Amygdala (tissue), 56 donors: ENCODE measurements at regions not wholly inside any gene's neighbourhood (a gene's known extent, or its start where the extent isn't known, plus 50 kb on each side); places are given as distances from the start of the nearest gene placed in this dataset.
"Not testable (repeated sequence)": the region's sequence is repeated elsewhere in the genome, so short reads cannot be mapped to it uniquely, and the experiment has no call there.

Experiments
- DNase-seq, 56 donors: peaks; one replicate each; lab custom pipeline; 2025; lab: John Stamatoyannopoulos, UW

GRCh38 chr3:32042867-32043266 lies 61.3 kb downstream of the ZNF860 start:
- not testable (repeated sequence) for DNase-seq

GRCh38 chr3:32045091-32045915 lies 61.1 kb upstream of the GPD1L start:
- peak in 14 of 56 donors; percentile 1 to 42 (median 4) for DNase-seq

- no peak for DNase-seq
These were observed 60.3 kb upstream of the GPD1L start for GRCh38 chr3:32046102-32046501.

GRCh38 chr3:32048487-32049182 lies 57.8 kb upstream of the GPD1L start:
- DNase-seq, result no peak

GRCh38 chr3:32049916-32050315 lies 56.5 kb upstream of the GPD1L start:
- no peak for DNase-seq

- not testable (repeated sequence) for DNase-seq
These were observed 54.2 kb upstream of the GPD1L start for GRCh38 chr3:32052230-32052629.

GRCh38 chr3:32052851-32053250 lies 53.6 kb upstream of the GPD1L start:
- DNase-seq, result not testable (repeated sequence)

- no peak for DNase-seq
These were observed 49.7 kb upstream of the GPD1L start for GRCh38 chr3:32056559-32057290.
